CD4-positive, alpha-beta T cell (primary cell): ENCODE measurements at regions not wholly inside any gene's neighbourhood (a gene's known extent, or its start where the extent isn't known, plus 50 kb on each side); places are given as distances from the start of the nearest gene placed in this dataset.

Experiments used
- ATAC-seq: fragments of 200-7000 bp; cut with Tn5 transposase; one replicate; pipeline ENCODE4 v1.10.0; 2022; ENCODE audit warnings: mild to moderate bottlenecking; ENCODE audit not compliant: poor library complexity
- CTCF ChIA-PET: fragments of 350-600 bp; sonication (Branson Sonifier 250); formaldehyde crosslinking; loops from one replicate; lab custom pipeline; 2021; ENCODE audit warnings: antibody characterized with exemption, inconsistent platforms; lab: Charles Lee
- POLR2A ChIA-PET: fragments of 350-600 bp; sonication (Branson Sonifier 250); formaldehyde crosslinking; loops from one replicate; lab custom pipeline; 2021; ENCODE audit warnings: antibody characterized with exemption, inconsistent platforms; lab: Charles Lee
- DNase-seq, 14 experiments: peaks; one replicate each; pipeline ENCODE4 v3.0.0-alpha.2; 2013 to 2020; ENCODE audit warnings: mixed read lengths in 2 of 14
- H3K27ac ChIP-seq, 2 donors: one replicate each; pipeline versions ENCODE4 v1.5.1 to v1.7.0; 2013; ENCODE audit warnings: low read length in 2 of 2, low read depth in 1 of 2, mild to moderate bottlenecking in 1 of 2
- H3K27me3 ChIP-seq, 2 experiments: 1 replicate in 1 of 2; 2 replicates in 1 of 2; pipeline versions ENCODE4 v1.6.1 to v1.7.0; 2013; ENCODE audit warnings: low read length in 2 of 2, control low read depth in 1 of 2, mild to moderate bottlenecking in 1 of 2, moderate library complexity in 1 of 2; ENCODE audit not compliant: insufficient read depth in 2 of 2, control insufficient read depth in 1 of 2
- H3K36me3 ChIP-seq: one replicate; pipeline ENCODE4 v1.6.1; 2013; ENCODE audit warnings: low read length, control low read depth; ENCODE audit not compliant: insufficient read depth
- H3K4me1 ChIP-seq: one replicate; pipeline ENCODE4 v1.6.1; 2013; ENCODE audit warnings: low read length, control low read depth; ENCODE audit not compliant: insufficient read depth
- H3K4me3 ChIP-seq: one replicate; pipeline ENCODE4 v1.5.1; 2013; ENCODE audit warnings: mild to moderate bottlenecking, low read length, moderate library complexity
- H3K9me3 ChIP-seq, 2 experiments: 1 replicate in 1 of 2; 2 replicates in 1 of 2; pipeline versions ENCODE4 v1.6.1 to v1.7.0; 2013; ENCODE audit warnings: low read length in 2 of 2, mild to moderate bottlenecking in 2 of 2, control low read depth in 1 of 2, moderate library complexity in 1 of 2; ENCODE audit not compliant: control insufficient read depth in 1 of 2, insufficient read depth in 1 of 2
- H3K27ac Mint-ChIP-seq: one replicate; pipeline ENCODE4 v1.8.0; 2020; ENCODE audit warnings: mixed read lengths
- H3K27me3 Mint-ChIP-seq: one replicate; pipeline ENCODE4 v1.8.0; 2021; ENCODE audit warnings: mixed read lengths
- H3K36me3 Mint-ChIP-seq: one replicate; pipeline ENCODE4 v1.8.0; 2021; ENCODE audit warnings: low read depth, mixed read lengths
- H3K4me1 Mint-ChIP-seq: one replicate; pipeline ENCODE4 v1.8.0; 2021; ENCODE audit warnings: low read depth, mixed read lengths
- H3K4me3 Mint-ChIP-seq: one replicate; pipeline ENCODE4 v1.8.0; 2020; ENCODE audit warnings: mild to moderate bottlenecking, mixed read lengths
- H3K9me3 Mint-ChIP-seq: one replicate; pipeline ENCODE4 v1.8.0; 2020; ENCODE audit warnings: mixed read lengths
- CTCF ChIP-seq: fragments of 200-600 bp; IDR thresholded peaks from one replicate; pipeline ENCODE4 v1.8.0; 2022; ENCODE audit warnings: antibody characterized with exemption, mild to moderate bottlenecking
- intact Hi-C, 2 experiments: fragments of 100-400 bp; cut with DNase I in 1 of 2; cut with micrococcal nuclease in 1 of 2; formaldehyde crosslinking; loops; one replicate each; pipeline versions ENCODE4 v1.15.1 to v1.9.0; 2023 to 2025; cut with DNase I, micrococcal nuclease

DNA sequence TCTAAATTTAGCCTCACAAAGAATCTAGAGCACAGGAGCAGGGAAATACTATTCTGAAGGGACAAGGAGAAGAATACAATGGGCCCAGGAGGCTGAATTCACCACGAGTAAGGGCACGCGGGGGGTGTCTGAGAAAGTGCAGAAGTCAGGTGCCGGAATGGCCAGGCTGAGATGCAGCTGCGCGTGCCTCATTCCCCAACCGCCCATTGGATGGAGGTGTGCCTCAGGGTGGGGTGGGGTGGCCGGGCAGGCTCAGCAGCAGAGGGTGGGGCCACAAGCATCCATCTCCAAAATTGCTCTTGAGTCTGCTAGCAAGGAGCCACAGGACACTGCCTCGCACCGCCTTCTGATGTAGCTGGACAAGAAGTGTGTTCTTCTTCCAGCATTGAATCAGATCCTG lies 387.0 kb downstream of the SHANK2 start:
- Histone ChIP-seq H3K9me3 (no peaks in the 10 kb centered on the region), H3K4me1 (no peaks in the 10 kb centered on the region), H3K4me3 (no peak overlapping the region), H3K27ac (no peak overlapping the region), H3K27me3 (no peaks in the 10 kb centered on the region), H3K36me3 (no peaks in the 10 kb centered on the region)
- TF ChIP-seq CTCF, result no peak
- CTCF ChIA-PET, result no interaction called here
- POLR2A ChIA-PET, result no interaction called here
- Mint-ChIP-seq H3K27ac (no peak overlapping the region), H3K4me3 (no peak overlapping the region), H3K36me3 (no peaks in the 10 kb centered on the region), H3K27me3 (no peaks in the 10 kb centered on the region), H3K4me1 (no peaks in the 10 kb centered on the region), H3K9me3 (no peaks in the 10 kb centered on the region)
- ATAC-seq (no peak), DNase-seq (no peak)
- intact Hi-C loops, result no loop called here

DNA sequence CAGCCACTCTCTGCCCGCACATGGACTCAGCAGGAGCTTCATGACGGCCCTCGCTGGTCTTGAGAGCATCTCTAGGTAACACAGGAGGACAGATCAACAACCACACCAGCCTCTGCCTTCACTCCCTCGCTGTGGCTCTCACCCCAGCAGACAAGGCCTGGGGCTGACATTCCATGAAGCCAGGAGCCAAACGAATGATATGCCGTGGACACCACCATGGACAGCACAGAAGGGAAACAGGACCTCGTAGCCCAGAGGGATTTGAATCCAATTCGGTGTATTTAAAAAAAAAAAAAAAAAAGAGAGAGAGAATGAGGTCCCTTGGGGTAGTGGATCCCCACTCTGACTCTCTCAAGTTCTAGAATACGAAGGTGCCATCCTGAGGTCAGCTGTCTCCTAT lies 385.5 kb downstream of the SHANK2 start:
- intact Hi-C loops, result no loop called here
- Mint-ChIP-seq H3K4me3 (no peak overlapping the region), H3K36me3 (no peaks in the 10 kb centered on the region), H3K27ac (no peak overlapping the region), H3K4me1 (no peaks in the 10 kb centered on the region), H3K9me3 (no peaks in the 10 kb centered on the region), H3K27me3 (peaks cover 6% of the 10 kb centered on the region)
- no peak for TF ChIP-seq CTCF
- Histone ChIP-seq H3K4me1 (no peaks in the 10 kb centered on the region), H3K36me3 (no peaks in the 10 kb centered on the region), H3K9me3 (no peaks in the 10 kb centered on the region), H3K4me3 (no peak overlapping the region), H3K27me3 (peaks cover 0 to 3% of the 10 kb centered on the region in 2 experiments), H3K27ac (no peak overlapping the region)
- ATAC-seq, result no peak
- ChIA-PET POLR2A (no interaction called here), CTCF (no interaction called here)
- no peak for DNase-seq

- ATAC-seq (no peak), DNase-seq (no peak)
- H3K36me3 ChIP-seq, result no peaks in the 10 kb centered on the region
- ChIA-PET POLR2A (no interaction called here), CTCF (no interaction called here)
- H3K4me1 ChIP-seq, result no peaks in the 10 kb centered on the region
- intact Hi-C loops, result no loop called here
- Mint-ChIP-seq H3K27me3 (peaks cover 8% of the 10 kb centered on the region), H3K9me3 (no peaks in the 10 kb centered on the region), H3K4me3 (no peak overlapping the region), H3K36me3 (no peaks in the 10 kb centered on the region), H3K4me1 (no peaks in the 10 kb centered on the region), H3K27ac (no peak overlapping the region)
- no peaks in the 10 kb centered on the region for H3K9me3 ChIP-seq
- no peak overlapping the region for H3K27ac ChIP-seq
- peaks cover 0 to 3% of the 10 kb centered on the region in 2 experiments for H3K27me3 ChIP-seq
- TF ChIP-seq CTCF, result no peak
- H3K4me3 ChIP-seq, result no peak overlapping the region
These were observed 384.9 kb downstream of the SHANK2 start for GRCh38 chr11:70867281-70868047.
